Activated gamma-delta T cell treated with anti-CD3 and anti-CD28 coated beads, Interleukin-2, amount 50 U/mL, for 16 hours (primary cell): ENCODE measurements at regions not wholly inside any gene's neighbourhood (a gene's known extent, or its start where the extent isn't known, plus 50 kb on each side); places are given as distances from the start of the nearest gene placed in this dataset.
"Not testable (repeated sequence)": the region's sequence is repeated elsewhere in the genome, so short reads cannot be mapped to it uniquely, and the experiment has no call there.

Experiments used
- DNase-seq: peaks from one replicate; pipeline ENCODE4 v3.0.0-alpha.2; 2020; ENCODE audit warnings: low read depth

GRCh38 chr7:8809320-8809719 lies 375.9 kb downstream of the NXPH1 start:
- no peak for DNase-seq

GRCh38 chr7:8817448-8818036 lies 384.1 kb downstream of the NXPH1 start:
- DNase-seq, result no peak

GRCh38 chr7:8818406-8818805 lies 385.0 kb downstream of the NXPH1 start:
- DNase-seq, result no peak

GRCh38 chr7:8822595-8822994 lies 389.2 kb downstream of the NXPH1 start:
- DNase-seq, result no peak

- no peak for DNase-seq
These were observed 390.1 kb downstream of the NXPH1 start for GRCh38 chr7:8823486-8823885.

- no peak for DNase-seq
These were observed 393.9 kb downstream of the NXPH1 start for GRCh38 chr7:8827329-8827728.

- no peak for DNase-seq
These were observed 395.7 kb downstream of the NXPH1 start for GRCh38 chr7:8829100-8829499.

- no peak for DNase-seq
These were observed 398.0 kb downstream of the NXPH1 start for GRCh38 chr7:8831376-8831775.

- no peak for DNase-seq
These were observed 399.9 kb downstream of the NXPH1 start for GRCh38 chr7:8833355-8833754.

GRCh38 chr7:8841171-8841570 lies 407.8 kb downstream of the NXPH1 start:
- DNase-seq, result no peak

- no peak for DNase-seq
These were observed 438.3 kb downstream of the NXPH1 start for GRCh38 chr7:8871716-8872115.

GRCh38 chr7:8881916-8882315 lies 448.5 kb downstream of the NXPH1 start:
- no peak for DNase-seq

- no peak for DNase-seq
These were observed 452.1 kb downstream of the NXPH1 start for GRCh38 chr7:8885480-8886000.

- not testable (repeated sequence) for DNase-seq
These were observed 456.9 kb downstream of the NXPH1 start for GRCh38 chr7:8890346-8890745.

- no peak for DNase-seq
These were observed 460.4 kb downstream of the NXPH1 start for GRCh38 chr7:8893775-8894174.

- DNase-seq, result no peak
These were observed 473.1 kb downstream of the NXPH1 start for GRCh38 chr7:8906396-8907075.

- DNase-seq, result no peak
These were observed 475.5 kb downstream of the NXPH1 start for GRCh38 chr7:8908889-8909288.

- DNase-seq, result no peak
These were observed 480.3 kb downstream of the NXPH1 start for GRCh38 chr7:8913682-8914081.

- no peak for DNase-seq
These were observed 488.4 kb downstream of the NXPH1 start for GRCh38 chr7:8921807-8922206.

- no peak for DNase-seq
These were observed 489.3 kb downstream of the NXPH1 start for GRCh38 chr7:8922726-8923125.

- no peak for DNase-seq
These were observed 489.9 kb downstream of the NXPH1 start for GRCh38 chr7:8923164-8923806.

- DNase-seq, result no peak
These were observed 498.7 kb downstream of the NXPH1 start for GRCh38 chr7:8931906-8932646.

GRCh38 chr7:8932751-8933150 lies 499.3 kb downstream of the NXPH1 start:
- DNase-seq, result no peak
